NCI-H2029 treated with DMSO at 0.1 percent for 48 hours (cell line): ENCODE measurements at regions not wholly inside any gene's neighbourhood (a gene's known extent, or its start where the extent isn't known, plus 50 kb on each side); places are given as distances from the start of the nearest gene placed in this dataset.
"Not testable (repeated sequence)": the region's sequence is repeated elsewhere in the genome, so short reads cannot be mapped to it uniquely, and the experiment has no call there.

Source experiments
- DNase-seq: peaks from one replicate; lab custom pipeline; 2025; lab: John Stamatoyannopoulos, UW

GRCh38 chr5:77869116-77869798, 93.1 kb upstream of the TBCA start:
- no peak for DNase-seq

GRCh38 chr5:77867914-77868313, 91.8 kb upstream of the TBCA start:
- no peak for DNase-seq

GRCh38 chr5:77867194-77867691, 91.1 kb upstream of the TBCA start:
- no peak for DNase-seq

GRCh38 chr5:77866198-77866597, 90.1 kb upstream of the TBCA start:
- no peak for DNase-seq

GRCh38 chr5:77864997-77865396, 88.9 kb upstream of the TBCA start:
- DNase-seq, result no peak

- no peak for DNase-seq
Observed at GRCh38 chr5:77863181-77863580, 87.0 kb upstream of the TBCA start.

- no peak for DNase-seq
Observed at GRCh38 chr5:77861576-77861975, 85.4 kb upstream of the TBCA start.

GRCh38 chr5:77859306-77859705, 83.2 kb upstream of the TBCA start:
- DNase-seq, result no peak

- not testable (repeated sequence) for DNase-seq
Observed at GRCh38 chr5:77858678-77859077, 82.5 kb upstream of the TBCA start.

- no peak for DNase-seq
Observed at GRCh38 chr5:77855369-77855768, 79.2 kb upstream of the TBCA start.

- DNase-seq, result no peak
Observed at GRCh38 chr5:77853353-77853907, 77.3 kb upstream of the TBCA start.

GRCh38 chr5:77852514-77853352, 76.6 kb upstream of the TBCA start:
- DNase-seq, result peak; percentile 41

GRCh38 chr5:77852068-77852513, 76.0 kb upstream of the TBCA start:
- no peak for DNase-seq

GRCh38 chr5:77851176-77852067, 75.3 kb upstream of the TBCA start:
- DNase-seq, result no peak

GRCh38 chr5:77850536-77851175, 74.5 kb upstream of the TBCA start:
- DNase-seq, result no peak

GRCh38 chr5:77849308-77849900, 73.3 kb upstream of the TBCA start:
- DNase-seq, result no peak

GRCh38 chr5:77847814-77848290, 71.7 kb upstream of the TBCA start:
- no peak for DNase-seq

- DNase-seq, result no peak
Observed at GRCh38 chr5:77847129-77847460, 71.0 kb upstream of the TBCA start.

GRCh38 chr5:77846422-77847128, 70.4 kb upstream of the TBCA start:
- no peak for DNase-seq

GRCh38 chr5:77845324-77845646, 69.1 kb upstream of the TBCA start:
- no peak for DNase-seq
